NCI-H345 treated with DMSO at 0.1 percent for 48 hours (cell line): ENCODE measurements at regions not wholly inside any gene's neighbourhood (a gene's known extent, or its start where the extent isn't known, plus 50 kb on each side); places are given as distances from the start of the nearest gene placed in this dataset.

Experiments used
- DNase-seq: peaks from one replicate; lab custom pipeline; 2025; ENCODE audit not compliant: unreplicated experiment; lab: John Stamatoyannopoulos, UW

GRCh38 chr11:97974798-97975498 lies 1045.8 kb upstream of the CNTN5 start:
- no peak for DNase-seq

DNA sequence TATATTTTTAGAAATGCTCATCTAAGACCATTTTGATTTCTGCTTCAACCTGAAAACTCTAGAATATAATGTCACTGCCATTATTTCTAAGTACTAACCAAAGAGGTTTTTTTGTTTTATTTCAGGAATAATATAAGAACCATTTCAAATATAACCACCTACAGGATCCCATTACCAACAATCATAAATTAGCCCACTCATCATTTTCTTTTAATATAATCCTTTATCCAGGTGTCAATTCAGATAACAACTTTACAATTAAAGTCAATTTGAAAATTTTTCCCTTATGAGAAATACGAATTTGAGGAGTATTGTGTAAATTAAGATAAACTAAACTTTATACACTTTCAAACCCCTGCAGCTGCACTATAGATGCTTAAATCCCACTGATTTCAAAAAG lies 1043.0 kb upstream of the CNTN5 start:
- DNase-seq, result no peak

DNA sequence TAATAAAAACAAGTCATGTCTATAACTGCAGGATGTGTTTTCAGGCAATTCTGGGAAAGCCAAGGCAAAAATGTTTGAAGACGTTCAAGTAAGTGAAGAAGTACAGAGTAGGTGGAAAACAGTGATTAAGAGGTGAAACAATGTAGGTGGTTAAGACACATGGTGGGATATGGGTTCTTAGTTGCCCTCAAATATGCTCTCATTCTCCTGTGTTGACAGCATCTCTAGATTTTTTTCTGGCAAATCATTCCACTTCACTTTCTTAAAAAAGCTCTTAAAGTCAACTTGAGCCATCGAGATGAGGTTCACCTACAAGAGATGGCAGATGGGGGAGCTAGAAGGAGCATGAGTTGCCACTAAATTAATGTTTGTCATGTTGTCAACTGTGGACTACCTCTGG lies 1041.0 kb upstream of the CNTN5 start:
- no peak for DNase-seq

GRCh38 chr11:97982512-97982911 lies 1038.2 kb upstream of the CNTN5 start:
- no peak for DNase-seq

DNA sequence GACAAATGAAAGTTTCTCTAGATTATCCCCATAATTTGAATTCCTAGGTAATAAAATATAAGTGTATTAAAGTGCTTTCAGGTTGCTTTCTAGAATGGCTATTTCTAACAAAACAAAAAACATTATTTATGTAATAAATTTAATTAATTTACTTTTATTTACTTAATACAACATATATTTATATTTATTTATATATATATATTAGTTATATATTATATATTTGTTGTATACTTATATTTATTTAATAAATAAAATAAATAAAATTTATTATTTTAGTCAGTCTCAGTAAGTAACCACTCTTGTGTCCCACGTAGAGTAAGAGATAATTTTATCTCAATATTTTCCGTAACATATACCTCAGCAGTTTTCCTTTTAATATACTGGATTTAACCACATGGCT lies 1031.6 kb upstream of the CNTN5 start:
- no peak for DNase-seq

- DNase-seq, result no peak
Observed at GRCh38 chr11:97990162-97990920, 1030.4 kb upstream of the CNTN5 start.

DNA sequence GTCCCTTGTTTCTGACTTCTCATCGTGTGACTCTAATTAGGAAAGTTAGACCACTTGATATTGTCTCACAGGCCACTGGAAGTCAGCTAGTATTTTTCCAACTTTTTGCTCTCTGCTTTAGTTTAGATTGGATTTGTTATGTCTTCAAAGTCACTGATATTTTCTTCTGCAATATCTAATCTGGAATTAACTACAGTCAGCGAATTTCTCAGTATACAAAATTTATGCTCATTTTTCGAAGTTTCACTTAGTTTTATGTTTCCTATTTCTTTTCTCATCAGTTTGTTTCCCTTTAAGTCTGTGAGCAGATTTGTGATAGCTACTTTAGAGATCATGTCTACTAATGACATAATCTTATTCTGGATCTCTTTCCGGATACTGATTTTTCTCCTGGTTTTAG lies 1027.2 kb upstream of the CNTN5 start:
- DNase-seq, result no peak

GRCh38 chr11:97995874-97996273 lies 1024.9 kb upstream of the CNTN5 start:
- no peak for DNase-seq

GRCh38 chr11:97996762-97997161 lies 1024.0 kb upstream of the CNTN5 start:
- no peak for DNase-seq

DNA sequence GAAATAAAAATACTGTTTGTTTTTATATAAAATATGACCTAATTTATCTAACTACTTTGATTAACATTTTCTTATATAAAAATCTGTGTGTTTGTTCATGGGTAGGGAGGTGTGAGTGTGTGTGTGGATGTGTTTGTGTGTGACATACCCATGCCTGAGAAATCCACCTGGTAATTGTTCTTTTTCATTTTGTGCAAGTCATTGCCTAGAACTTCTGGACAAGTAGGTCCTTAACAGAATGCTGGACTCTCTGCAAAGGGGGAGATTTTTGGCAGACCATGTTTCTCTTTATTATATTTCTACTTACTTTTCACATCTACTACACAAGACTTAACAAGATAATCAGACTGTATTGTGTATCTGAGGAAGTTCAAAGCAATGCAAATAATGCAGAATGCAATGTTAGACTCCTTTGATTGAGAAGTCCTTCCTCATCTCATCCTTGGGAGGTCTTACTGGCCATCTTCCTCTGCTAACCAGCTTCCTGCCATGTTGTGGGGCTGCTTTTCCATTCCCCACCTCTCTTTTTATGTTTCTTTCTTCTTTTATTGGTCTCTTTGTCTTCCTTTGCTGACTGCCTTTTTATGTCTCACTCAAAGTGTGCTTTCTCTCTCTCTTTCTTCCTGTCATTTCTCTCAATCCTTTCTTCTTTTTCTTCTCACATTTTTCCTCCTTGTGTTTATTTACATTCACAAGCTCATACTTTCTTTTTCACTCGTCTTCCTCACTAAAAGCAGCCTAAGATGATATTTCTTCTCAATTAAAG lies 1017.0 kb upstream of the CNTN5 start:
- no peak for DNase-seq

GRCh38 chr11:98007072-98007471 lies 1013.7 kb upstream of the CNTN5 start:
- DNase-seq, result no peak

GRCh38 chr11:98027652-98028051 lies 993.1 kb upstream of the CNTN5 start:
- DNase-seq, result no peak

GRCh38 chr11:98029832-98030231 lies 990.9 kb upstream of the CNTN5 start:
- DNase-seq, result no peak

DNA sequence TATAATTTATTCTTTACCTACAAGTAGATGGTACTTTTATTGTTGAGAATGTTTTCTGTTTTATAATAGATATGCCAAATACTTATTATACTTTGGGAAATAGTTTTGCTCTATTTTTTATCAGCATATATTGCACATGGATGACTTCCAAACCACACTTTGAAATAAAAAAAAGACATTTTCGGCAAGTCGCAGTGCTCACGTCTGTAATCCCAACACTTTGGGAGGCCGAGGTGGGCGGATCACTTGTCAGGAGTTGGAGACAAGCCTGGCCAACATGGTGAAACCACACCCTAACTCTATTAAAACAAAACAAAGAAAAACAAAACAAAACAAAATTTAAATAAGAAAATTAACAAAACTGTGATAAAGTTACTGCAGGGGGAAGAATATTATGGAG lies 983.9 kb upstream of the CNTN5 start:
- no peak for DNase-seq

- no peak for DNase-seq
Observed at GRCh38 chr11:98040061-98040808, 980.5 kb upstream of the CNTN5 start.

GRCh38 chr11:98047647-98048046 lies 973.1 kb upstream of the CNTN5 start:
- no peak for DNase-seq

GRCh38 chr11:98053851-98054250 lies 966.9 kb upstream of the CNTN5 start:
- no peak for DNase-seq

GRCh38 chr11:98056945-98057344 lies 963.8 kb upstream of the CNTN5 start:
- no peak for DNase-seq

- DNase-seq, result no peak
Observed at GRCh38 chr11:98059488-98059887, 961.3 kb upstream of the CNTN5 start.

GRCh38 chr11:98060759-98061158 lies 960.0 kb upstream of the CNTN5 start:
- no peak for DNase-seq

GRCh38 chr11:98061858-98062257 lies 958.9 kb upstream of the CNTN5 start:
- DNase-seq, result no peak
